CD4-positive, alpha-beta T cell (primary cell): ENCODE measurements at regions not wholly inside any gene's neighbourhood (a gene's known extent, or its start where the extent isn't known, plus 50 kb on each side); places are given as distances from the start of the nearest gene placed in this dataset.

ENCODE experiments used
- ATAC-seq: fragments of 200-7000 bp; cut with Tn5 transposase; one replicate; pipeline ENCODE4 v1.10.0; 2022; ENCODE audit warnings: mild to moderate bottlenecking; ENCODE audit not compliant: poor library complexity
- CTCF ChIA-PET: fragments of 350-600 bp; sonication (Branson Sonifier 250); formaldehyde crosslinking; loops from one replicate; lab custom pipeline; 2021; ENCODE audit warnings: antibody characterized with exemption, inconsistent platforms; lab: Charles Lee
- POLR2A ChIA-PET: fragments of 350-600 bp; sonication (Branson Sonifier 250); formaldehyde crosslinking; loops from one replicate; lab custom pipeline; 2021; ENCODE audit warnings: antibody characterized with exemption, inconsistent platforms; lab: Charles Lee
- DNase-seq, 14 experiments: peaks; one replicate each; pipeline ENCODE4 v3.0.0-alpha.2; 2013 to 2020; ENCODE audit warnings: mixed read lengths in 2 of 14
- H3K27ac ChIP-seq, 2 donors: one replicate each; pipeline versions ENCODE4 v1.5.1 to v1.7.0; 2013; ENCODE audit warnings: low read length in 2 of 2, low read depth in 1 of 2, mild to moderate bottlenecking in 1 of 2
- H3K27me3 ChIP-seq, 2 experiments: 1 replicate in 1 of 2; 2 replicates in 1 of 2; pipeline versions ENCODE4 v1.6.1 to v1.7.0; 2013; ENCODE audit warnings: low read length in 2 of 2, control low read depth in 1 of 2, mild to moderate bottlenecking in 1 of 2, moderate library complexity in 1 of 2; ENCODE audit not compliant: insufficient read depth in 2 of 2, control insufficient read depth in 1 of 2
- H3K36me3 ChIP-seq: one replicate; pipeline ENCODE4 v1.6.1; 2013; ENCODE audit warnings: low read length, control low read depth; ENCODE audit not compliant: insufficient read depth
- H3K4me1 ChIP-seq: one replicate; pipeline ENCODE4 v1.6.1; 2013; ENCODE audit warnings: low read length, control low read depth; ENCODE audit not compliant: insufficient read depth
- H3K4me3 ChIP-seq: one replicate; pipeline ENCODE4 v1.5.1; 2013; ENCODE audit warnings: mild to moderate bottlenecking, low read length, moderate library complexity
- H3K9me3 ChIP-seq, 2 experiments: 1 replicate in 1 of 2; 2 replicates in 1 of 2; pipeline versions ENCODE4 v1.6.1 to v1.7.0; 2013; ENCODE audit warnings: low read length in 2 of 2, mild to moderate bottlenecking in 2 of 2, control low read depth in 1 of 2, moderate library complexity in 1 of 2; ENCODE audit not compliant: control insufficient read depth in 1 of 2, insufficient read depth in 1 of 2
- H3K27ac Mint-ChIP-seq: one replicate; pipeline ENCODE4 v1.8.0; 2020; ENCODE audit warnings: mixed read lengths
- H3K27me3 Mint-ChIP-seq: one replicate; pipeline ENCODE4 v1.8.0; 2021; ENCODE audit warnings: mixed read lengths
- H3K36me3 Mint-ChIP-seq: one replicate; pipeline ENCODE4 v1.8.0; 2021; ENCODE audit warnings: low read depth, mixed read lengths
- H3K4me1 Mint-ChIP-seq: one replicate; pipeline ENCODE4 v1.8.0; 2021; ENCODE audit warnings: low read depth, mixed read lengths
- H3K4me3 Mint-ChIP-seq: one replicate; pipeline ENCODE4 v1.8.0; 2020; ENCODE audit warnings: mild to moderate bottlenecking, mixed read lengths
- H3K9me3 Mint-ChIP-seq: one replicate; pipeline ENCODE4 v1.8.0; 2020; ENCODE audit warnings: mixed read lengths
- CTCF ChIP-seq: fragments of 200-600 bp; IDR thresholded peaks from one replicate; pipeline ENCODE4 v1.8.0; 2022; ENCODE audit warnings: antibody characterized with exemption, mild to moderate bottlenecking
- intact Hi-C, 2 experiments: fragments of 100-400 bp; cut with DNase I in 1 of 2; cut with micrococcal nuclease in 1 of 2; formaldehyde crosslinking; loops; one replicate each; pipeline versions ENCODE4 v1.15.1 to v1.9.0; 2023 to 2025; cut with DNase I, micrococcal nuclease

GRCh38 chr14:45810152-45810872, 557.3 kb upstream of the MIS18BP1 start:
- H3K9me3 ChIP-seq: no peaks in the 10 kb centered on the region
- Mint-ChIP-seq H3K27me3 (no peaks in the 10 kb centered on the region), H3K4me3 (no peak overlapping the region), H3K27ac (no peak overlapping the region), H3K4me1 (no peaks in the 10 kb centered on the region), H3K9me3 (peaks cover 2% of the 10 kb centered on the region), H3K36me3 (no peaks in the 10 kb centered on the region)
- TF ChIP-seq CTCF: no peak
- intact Hi-C loops: no loop called here
- DNase-seq (no peak), ATAC-seq (no peak)
- ChIA-PET CTCF (no interaction called here), POLR2A (no interaction called here)
- no peaks in the 10 kb centered on the region for H3K4me1 ChIP-seq
- no peaks in the 10 kb centered on the region for H3K27me3 ChIP-seq
- H3K27ac ChIP-seq: no peak overlapping the region
- no peaks in the 10 kb centered on the region for H3K36me3 ChIP-seq
- no peak overlapping the region for H3K4me3 ChIP-seq

GRCh38 chr14:45807178-45807899, 554.3 kb upstream of the MIS18BP1 start:
- H3K36me3 ChIP-seq: no peaks in the 10 kb centered on the region
- no peak for TF ChIP-seq CTCF
- ATAC-seq: no peak
- DNase-seq: no peak
- no peaks in the 10 kb centered on the region for H3K9me3 ChIP-seq
- Mint-ChIP-seq H3K36me3 (no peaks in the 10 kb centered on the region), H3K4me3 (no peak overlapping the region), H3K27ac (no peak overlapping the region), H3K27me3 (no peaks in the 10 kb centered on the region), H3K4me1 (no peaks in the 10 kb centered on the region), H3K9me3 (peaks cover 2% of the 10 kb centered on the region)
- intact Hi-C loops: no loop called here
- POLR2A ChIA-PET: no interaction called here
- H3K27ac ChIP-seq: no peak overlapping the region
- no peaks in the 10 kb centered on the region for H3K4me1 ChIP-seq
- CTCF ChIA-PET: no interaction called here
- no peak overlapping the region for H3K4me3 ChIP-seq
- no peaks in the 10 kb centered on the region for H3K27me3 ChIP-seq

- H3K27me3 Mint-ChIP-seq: no peaks in the 10 kb centered on the region
- Histone ChIP-seq H3K4me3 (no peak overlapping the region), H3K36me3 (no peaks in the 10 kb centered on the region), H3K27ac (no peak overlapping the region), H3K4me1 (no peaks in the 10 kb centered on the region), H3K27me3 (no peaks in the 10 kb centered on the region), H3K9me3 (peaks cover 0 to 8% of the 10 kb centered on the region in 2 experiments)
- peaks cover 3% of the 10 kb centered on the region for H3K9me3 Mint-ChIP-seq
- ChIA-PET CTCF (no interaction called here), POLR2A (no interaction called here)
- TF ChIP-seq CTCF: no peak
- ATAC-seq (no peak), DNase-seq (no peak)
- intact Hi-C loops: no loop called here
- H3K4me1 Mint-ChIP-seq: no peaks in the 10 kb centered on the region
- no peak overlapping the region for H3K4me3 Mint-ChIP-seq
- no peaks in the 10 kb centered on the region for H3K36me3 Mint-ChIP-seq
- H3K27ac Mint-ChIP-seq: no peak overlapping the region
These were observed 546.5 kb upstream of the MIS18BP1 start for GRCh38 chr14:45799511-45799910.
